ENCODE measurements at regions not wholly inside any gene's neighbourhood (a gene's known extent, or its start where the extent isn't known, plus 50 kb on each side); places are given as distances from the start of the nearest gene placed in this dataset.

GRCh38 chr18:10064267-10064666 lies 150.5 kb downstream of the VAPA start:
- Histone ChIP-seq H3K4me3 (ENCODE audit: low read length in 2 of 2) (no peak overlapping the region), H3K36me3 (ENCODE audit: control insufficient read depth in 2 of 2, insufficient read depth in 2 of 2, low read length in 2 of 2) (no peaks in the 10 kb centered on the region), H3K27me3 (ENCODE audit: control insufficient read depth in 2 of 2, insufficient read depth in 2 of 2, low read length in 2 of 2) (no peaks in the 10 kb centered on the region), H3K9ac (ENCODE audit: low read depth in 1 of 2, low read length in 2 of 2) (no peak overlapping the region), H3K4me1 (ENCODE audit: control insufficient read depth in 2 of 2, insufficient read depth in 2 of 2, low read length in 2 of 2) (peaks cover 0 to 4% of the 10 kb centered on the region in 2 donors), H3K27ac (ENCODE audit: low read depth in 2 of 2, low read length in 2 of 2) (no peak overlapping the region), H3K9me3 (ENCODE audit: control insufficient read depth in 2 of 2, low read length in 2 of 2) (no peaks in the 10 kb centered on the region)

GRCh38 chr18:10065296-10065695 lies 151.5 kb downstream of the VAPA start:
- H3K27ac ChIP-seq (ENCODE audit: low read depth in 2 of 2, low read length in 2 of 2): no peak overlapping the region
- no peak overlapping the region for H3K9ac ChIP-seq (ENCODE audit: low read depth in 1 of 2, low read length in 2 of 2)
- peaks cover 0 to 2% of the 10 kb centered on the region in 2 donors for H3K4me1 ChIP-seq (ENCODE audit: control insufficient read depth in 2 of 2, insufficient read depth in 2 of 2, low read length in 2 of 2)
- no peak overlapping the region for H3K4me3 ChIP-seq (ENCODE audit: low read length in 2 of 2)
- H3K9me3 ChIP-seq (ENCODE audit: control insufficient read depth in 2 of 2, low read length in 2 of 2): no peaks in the 10 kb centered on the region
- H3K27me3 ChIP-seq (ENCODE audit: control insufficient read depth in 2 of 2, insufficient read depth in 2 of 2, low read length in 2 of 2): no peaks in the 10 kb centered on the region
- no peaks in the 10 kb centered on the region for H3K36me3 ChIP-seq (ENCODE audit: control insufficient read depth in 2 of 2, insufficient read depth in 2 of 2, low read length in 2 of 2)

GRCh38 chr18:10067670-10068659 lies 154.1 kb downstream of the VAPA start:
- Histone ChIP-seq H3K4me3 (ENCODE audit: low read length in 2 of 2) (no peak overlapping the region), H3K36me3 (ENCODE audit: control insufficient read depth in 2 of 2, insufficient read depth in 2 of 2, low read length in 2 of 2) (no peaks in the 10 kb centered on the region), H3K4me1 (ENCODE audit: control insufficient read depth in 2 of 2, insufficient read depth in 2 of 2, low read length in 2 of 2) (no peaks in the 10 kb centered on the region), H3K9me3 (ENCODE audit: control insufficient read depth in 2 of 2, low read length in 2 of 2) (no peaks in the 10 kb centered on the region), H3K27me3 (ENCODE audit: control insufficient read depth in 2 of 2, insufficient read depth in 2 of 2, low read length in 2 of 2) (no peaks in the 10 kb centered on the region), H3K9ac (ENCODE audit: low read depth in 1 of 2, low read length in 2 of 2) (no peak overlapping the region), H3K27ac (ENCODE audit: low read depth in 2 of 2, low read length in 2 of 2) (no peak overlapping the region)

- H3K4me3 ChIP-seq (ENCODE audit: low read length in 2 of 2): no peak overlapping the region
- no peak overlapping the region for H3K27ac ChIP-seq (ENCODE audit: low read depth in 2 of 2, low read length in 2 of 2)
These were observed 155.2 kb downstream of the VAPA start for GRCh38 chr18:10068766-10069567.

GRCh38 chr18:10070561-10071000 lies 156.8 kb downstream of the VAPA start:
- Histone ChIP-seq H3K9ac (ENCODE audit: low read depth in 1 of 2, low read length in 2 of 2) (no peak overlapping the region), H3K4me1 (ENCODE audit: control insufficient read depth in 2 of 2, insufficient read depth in 2 of 2, low read length in 2 of 2) (no peaks in the 10 kb centered on the region), H3K27ac (ENCODE audit: low read depth in 2 of 2, low read length in 2 of 2) (no peak overlapping the region), H3K9me3 (ENCODE audit: control insufficient read depth in 2 of 2, low read length in 2 of 2) (no peaks in the 10 kb centered on the region), H3K4me3 (ENCODE audit: low read length in 2 of 2) (no peak overlapping the region), H3K27me3 (ENCODE audit: control insufficient read depth in 2 of 2, insufficient read depth in 2 of 2, low read length in 2 of 2) (no peaks in the 10 kb centered on the region), H3K36me3 (ENCODE audit: control insufficient read depth in 2 of 2, insufficient read depth in 2 of 2, low read length in 2 of 2) (no peaks in the 10 kb centered on the region)

More at GRCh38 chr18:10068766-10069567, 155.2 kb downstream of the VAPA start:
- Histone ChIP-seq H3K4me1 (ENCODE audit: control insufficient read depth in 2 of 2, insufficient read depth in 2 of 2, low read length in 2 of 2) (no peaks in the 10 kb centered on the region), H3K27me3 (ENCODE audit: control insufficient read depth in 2 of 2, insufficient read depth in 2 of 2, low read length in 2 of 2) (no peaks in the 10 kb centered on the region), H3K9ac (ENCODE audit: low read depth in 1 of 2, low read length in 2 of 2) (no peak overlapping the region), H3K9me3 (ENCODE audit: control insufficient read depth in 2 of 2, low read length in 2 of 2) (no peaks in the 10 kb centered on the region), H3K36me3 (ENCODE audit: control insufficient read depth in 2 of 2, insufficient read depth in 2 of 2, low read length in 2 of 2) (no peaks in the 10 kb centered on the region)

- Histone ChIP-seq H3K36me3 (ENCODE audit: control insufficient read depth in 2 of 2, insufficient read depth in 2 of 2, low read length in 2 of 2) (no peaks in the 10 kb centered on the region), H3K4me3 (ENCODE audit: low read length in 2 of 2) (no peak overlapping the region), H3K4me1 (ENCODE audit: control insufficient read depth in 2 of 2, insufficient read depth in 2 of 2, low read length in 2 of 2) (no peaks in the 10 kb centered on the region), H3K27me3 (ENCODE audit: control insufficient read depth in 2 of 2, insufficient read depth in 2 of 2, low read length in 2 of 2) (no peaks in the 10 kb centered on the region), H3K27ac (ENCODE audit: low read depth in 2 of 2, low read length in 2 of 2) (no peak overlapping the region), H3K9ac (ENCODE audit: low read depth in 1 of 2, low read length in 2 of 2) (no peak overlapping the region), H3K9me3 (ENCODE audit: control insufficient read depth in 2 of 2, low read length in 2 of 2) (no peaks in the 10 kb centered on the region)
These were observed 158.9 kb downstream of the VAPA start for GRCh38 chr18:10072671-10073175.

GRCh38 chr18:10074110-10074509 lies 160.3 kb downstream of the VAPA start:
- no peaks in the 10 kb centered on the region for H3K9me3 ChIP-seq (ENCODE audit: control insufficient read depth in 2 of 2, low read length in 2 of 2)
- no peak overlapping the region for H3K27ac ChIP-seq (ENCODE audit: low read depth in 2 of 2, low read length in 2 of 2)
- H3K36me3 ChIP-seq (ENCODE audit: control insufficient read depth in 2 of 2, insufficient read depth in 2 of 2, low read length in 2 of 2): no peaks in the 10 kb centered on the region
- H3K4me1 ChIP-seq (ENCODE audit: control insufficient read depth in 2 of 2, insufficient read depth in 2 of 2, low read length in 2 of 2): no peaks in the 10 kb centered on the region
- H3K4me3 ChIP-seq (ENCODE audit: low read length in 2 of 2): no peak overlapping the region
- no peak overlapping the region for H3K9ac ChIP-seq (ENCODE audit: low read depth in 1 of 2, low read length in 2 of 2)
- H3K27me3 ChIP-seq (ENCODE audit: control insufficient read depth in 2 of 2, insufficient read depth in 2 of 2, low read length in 2 of 2): no peaks in the 10 kb centered on the region

- no peaks in the 10 kb centered on the region for H3K9me3 ChIP-seq (ENCODE audit: control insufficient read depth in 2 of 2, low read length in 2 of 2)
- H3K36me3 ChIP-seq (ENCODE audit: control insufficient read depth in 2 of 2, insufficient read depth in 2 of 2, low read length in 2 of 2): no peaks in the 10 kb centered on the region
- H3K27ac ChIP-seq (ENCODE audit: low read depth in 2 of 2, low read length in 2 of 2): no peak overlapping the region
- no peaks in the 10 kb centered on the region for H3K27me3 ChIP-seq (ENCODE audit: control insufficient read depth in 2 of 2, insufficient read depth in 2 of 2, low read length in 2 of 2)
- H3K4me3 ChIP-seq (ENCODE audit: low read length in 2 of 2): no peak overlapping the region
- H3K4me1 ChIP-seq (ENCODE audit: control insufficient read depth in 2 of 2, insufficient read depth in 2 of 2, low read length in 2 of 2): no peaks in the 10 kb centered on the region
- H3K9ac ChIP-seq (ENCODE audit: low read depth in 1 of 2, low read length in 2 of 2): no peak overlapping the region
These were observed 160.9 kb downstream of the VAPA start for GRCh38 chr18:10074728-10075127.

GRCh38 chr18:10076502-10077030 lies 162.8 kb downstream of the VAPA start:
- H3K9ac ChIP-seq (ENCODE audit: low read depth in 1 of 2, low read length in 2 of 2): no peak overlapping the region
- H3K9me3 ChIP-seq (ENCODE audit: control insufficient read depth in 2 of 2, low read length in 2 of 2): no peaks in the 10 kb centered on the region
- no peak overlapping the region for H3K4me3 ChIP-seq (ENCODE audit: low read length in 2 of 2)
- no peak overlapping the region for H3K27ac ChIP-seq (ENCODE audit: low read depth in 2 of 2, low read length in 2 of 2)
- H3K36me3 ChIP-seq (ENCODE audit: control insufficient read depth in 2 of 2, insufficient read depth in 2 of 2, low read length in 2 of 2): no peaks in the 10 kb centered on the region
- no peaks in the 10 kb centered on the region for H3K27me3 ChIP-seq (ENCODE audit: control insufficient read depth in 2 of 2, insufficient read depth in 2 of 2, low read length in 2 of 2)
- H3K4me1 ChIP-seq (ENCODE audit: control insufficient read depth in 2 of 2, insufficient read depth in 2 of 2, low read length in 2 of 2): no peaks in the 10 kb centered on the region
